ENCODE measurements at regions not wholly inside any gene's neighbourhood (a gene's known extent, or its start where the extent isn't known, plus 50 kb on each side); places are given as distances from the start of the nearest gene placed in this dataset.
"Not testable (repeated sequence)": the region's sequence is repeated elsewhere in the genome, so short reads cannot be mapped to it uniquely, and the experiment has no call there.

DNA sequence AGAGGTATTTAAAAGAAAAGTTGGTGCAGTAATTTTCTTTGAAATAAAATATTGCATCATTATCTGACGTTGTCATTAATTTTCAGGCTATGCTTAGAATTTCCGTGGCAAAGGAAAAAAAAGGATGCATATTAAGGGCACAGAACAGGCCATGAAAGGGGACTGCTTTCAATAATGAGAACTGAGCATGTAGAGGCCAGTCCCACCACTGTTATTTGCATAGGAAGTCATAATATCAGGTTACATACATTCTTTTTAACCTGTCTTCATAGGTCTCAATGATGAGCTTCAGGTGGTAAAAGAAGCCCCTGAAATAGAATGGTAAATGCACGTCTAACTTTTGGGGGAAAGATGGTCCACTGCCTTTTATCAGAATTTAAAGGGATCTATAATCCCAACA lies 272.1 kb upstream of the ALCAM start:
- DNase-seq = no peak

GRCh38 chr3:105096071-105096470 lies 270.6 kb upstream of the ALCAM start:
- DNase-seq = no peak

DNA sequence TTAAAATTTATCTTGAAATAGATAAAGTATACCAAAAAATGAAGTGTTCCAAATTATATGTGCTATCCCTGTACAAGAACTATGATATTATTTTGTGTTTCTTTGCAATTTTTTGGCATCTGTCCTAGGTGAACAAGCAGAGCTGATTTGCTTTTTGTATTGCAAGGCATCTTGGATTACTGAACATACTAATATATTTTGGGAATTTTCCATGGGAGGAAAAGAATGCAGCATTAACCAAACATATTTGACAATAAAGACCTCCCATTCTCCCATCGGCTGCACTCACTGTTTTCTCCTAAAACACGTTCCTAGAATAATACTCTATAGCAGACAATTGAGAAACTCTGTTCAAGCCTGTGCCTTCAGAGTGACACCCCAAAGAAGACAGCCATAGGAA lies 265.1 kb upstream of the ALCAM start:
- DNase-seq = no peak

- no peak for DNase-seq
These were observed 263.6 kb upstream of the ALCAM start for GRCh38 chr3:105103139-105103538.

- DNase-seq = no peak
These were observed 257.9 kb upstream of the ALCAM start for GRCh38 chr3:105108823-105109222.

- DNase-seq = no peak
These were observed 247.8 kb upstream of the ALCAM start for GRCh38 chr3:105118905-105119304.

GRCh38 chr3:105119801-105120340 lies 246.8 kb upstream of the ALCAM start:
- DNase-seq = no peak

- no peak for DNase-seq
These were observed 235.8 kb upstream of the ALCAM start for GRCh38 chr3:105130911-105131310.

- DNase-seq = no peak
These were observed 228.8 kb upstream of the ALCAM start for GRCh38 chr3:105137911-105138310.

DNA sequence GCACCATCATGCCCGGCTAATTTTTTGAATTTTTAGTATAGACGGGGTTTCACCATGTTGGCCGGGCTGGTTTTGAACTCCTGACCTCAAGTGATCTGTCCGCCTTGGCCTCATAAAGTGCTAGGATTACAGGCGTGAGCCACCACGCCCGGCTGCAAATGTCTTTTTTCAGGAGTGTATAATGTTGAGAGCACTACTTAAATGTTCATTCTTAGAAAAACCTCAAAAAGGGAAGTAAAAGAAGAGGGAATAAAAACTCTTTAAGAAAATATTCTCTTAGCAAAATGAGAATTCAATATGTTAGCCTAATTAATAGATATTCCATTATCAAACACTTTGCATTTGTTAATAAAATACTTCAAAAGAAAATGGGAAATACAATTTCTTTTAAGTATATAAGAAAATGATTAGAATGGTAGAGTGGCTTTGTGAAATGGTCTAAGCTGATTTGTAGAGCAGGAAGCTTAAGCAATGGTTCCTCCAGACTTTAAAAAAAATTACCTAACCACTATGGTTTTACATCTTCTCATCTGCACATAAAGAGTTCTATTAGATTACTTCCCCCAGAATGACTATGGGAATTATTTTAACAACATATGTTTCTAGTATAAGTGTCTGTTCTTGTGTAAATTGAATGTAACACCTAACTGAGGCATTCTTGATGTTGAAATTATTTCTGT lies 226.7 kb upstream of the ALCAM start:
- no peak for DNase-seq

- no peak for DNase-seq
These were observed 225.8 kb upstream of the ALCAM start for GRCh38 chr3:105140899-105141367.

- DNase-seq = no peak
These were observed 221.9 kb upstream of the ALCAM start for GRCh38 chr3:105144837-105145236.

DNA sequence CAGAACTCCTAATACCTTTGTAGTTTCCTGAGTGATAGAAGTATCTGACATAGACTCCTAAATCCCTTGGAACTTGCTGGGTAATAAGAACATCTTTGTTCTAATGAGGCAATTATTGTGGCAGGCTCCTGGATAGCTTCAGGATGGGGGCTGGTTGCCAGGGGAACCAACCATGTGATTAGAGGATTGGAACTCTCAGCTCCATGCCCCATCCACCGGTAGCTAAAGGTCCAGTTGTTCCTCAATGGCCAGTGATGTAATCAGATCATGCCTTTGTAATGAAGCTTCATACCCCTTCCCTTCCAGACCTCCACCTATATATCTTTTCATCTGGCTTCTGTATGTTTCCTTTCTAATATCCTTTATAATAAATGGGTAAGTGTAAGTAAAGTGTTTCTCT lies 221.2 kb upstream of the ALCAM start:
- no peak for DNase-seq

- DNase-seq = not testable (repeated sequence)
These were observed 217.5 kb upstream of the ALCAM start for GRCh38 chr3:105149197-105149596.

- DNase-seq = no peak
These were observed 213.7 kb upstream of the ALCAM start for GRCh38 chr3:105152987-105153386.

GRCh38 chr3:105154692-105155091 lies 212.0 kb upstream of the ALCAM start:
- DNase-seq = no peak

DNA sequence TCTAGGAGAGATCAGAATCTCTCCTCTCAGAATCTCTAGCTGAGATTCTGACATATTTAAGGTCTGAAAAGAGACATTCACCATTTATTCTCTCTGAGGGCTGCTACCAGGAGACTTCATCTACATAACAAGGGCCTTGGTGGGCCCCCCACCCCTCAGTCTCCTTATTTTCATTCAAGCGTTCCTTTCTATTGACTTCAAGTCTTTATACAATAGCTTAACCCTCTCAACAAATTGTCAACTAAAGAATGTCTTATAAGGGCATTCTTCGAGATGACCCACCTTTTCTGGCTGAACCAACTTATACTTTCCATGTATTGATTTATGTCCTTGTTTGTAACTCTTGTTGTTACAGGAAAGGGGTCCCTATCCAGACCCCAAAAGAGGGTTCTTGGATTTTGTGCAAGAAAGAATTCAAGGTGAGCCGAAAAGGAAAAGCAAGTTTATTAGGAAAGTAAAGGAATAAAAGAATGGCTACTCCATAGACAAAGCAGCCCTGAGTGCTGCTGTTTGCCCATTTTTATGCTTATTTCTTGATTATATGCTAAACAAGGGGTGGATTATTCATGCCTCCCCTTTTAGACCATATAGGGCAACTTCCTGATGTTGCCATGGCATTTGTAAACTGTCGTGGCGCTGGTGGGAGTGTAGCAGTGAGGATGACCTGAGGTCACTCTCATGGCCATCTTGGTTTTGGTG lies 209.5 kb upstream of the ALCAM start:
- no peak for DNase-seq

DNA sequence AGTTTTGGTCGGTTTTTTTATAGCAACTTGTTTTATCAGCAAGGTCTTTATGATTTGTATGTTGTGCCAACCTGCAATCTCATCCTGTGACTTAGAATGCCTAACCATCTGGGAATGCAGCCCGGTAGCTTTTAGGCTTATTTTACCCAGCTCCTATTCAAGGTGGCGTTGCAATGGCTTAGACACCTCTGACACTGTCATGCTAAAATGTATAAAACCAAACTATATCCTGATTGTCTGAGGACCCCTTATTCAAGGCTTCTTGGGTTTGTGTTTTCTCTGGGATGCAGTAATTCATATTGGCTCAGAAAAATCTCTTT lies 209.0 kb upstream of the ALCAM start:
- DNase-seq = no peak

GRCh38 chr3:105158286-105158685 lies 208.4 kb upstream of the ALCAM start:
- no peak for DNase-seq

GRCh38 chr3:105162448-105162847 lies 204.3 kb upstream of the ALCAM start:
- DNase-seq = no peak

DNA sequence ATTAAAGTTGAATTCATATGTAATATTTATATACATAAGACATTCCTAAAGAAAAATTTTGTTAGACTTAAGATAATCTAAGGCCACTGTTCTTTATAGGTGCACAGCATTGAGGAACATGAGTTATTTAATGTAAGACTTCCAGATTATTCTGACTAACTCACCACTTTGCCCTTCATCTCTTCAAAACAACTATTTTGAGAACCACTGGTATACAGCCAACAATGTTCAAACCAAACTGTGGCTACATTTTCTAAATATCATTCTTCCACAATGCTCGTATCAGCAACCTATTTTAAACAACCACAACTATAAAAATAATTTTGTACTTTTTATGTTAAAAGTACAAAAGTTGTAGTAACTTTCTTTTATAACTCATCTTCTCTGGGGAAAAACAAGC lies 199.8 kb upstream of the ALCAM start:
- DNase-seq = no peak

DNA sequence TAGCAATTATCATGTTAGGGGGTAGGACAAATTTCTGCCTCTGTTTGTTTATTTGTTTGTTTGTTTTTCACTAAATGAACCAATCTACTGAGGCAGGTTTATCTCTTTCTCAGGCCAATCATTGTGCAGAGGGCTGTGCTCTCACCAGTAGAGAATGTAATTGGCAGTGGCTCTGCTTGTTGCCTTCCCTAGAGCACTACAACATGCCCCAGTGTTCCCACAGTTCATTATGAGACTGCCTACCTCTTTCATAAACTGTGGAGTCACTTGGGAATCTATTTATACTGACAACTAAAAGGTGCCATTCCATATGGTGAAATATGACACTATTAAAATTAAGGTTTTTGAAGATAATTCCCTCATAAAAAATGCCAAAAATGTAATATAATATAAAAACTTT lies 196.3 kb upstream of the ALCAM start:
- no peak for DNase-seq

GRCh38 chr3:105174017-105174615 lies 192.6 kb upstream of the ALCAM start:
- peak; percentile 32 for DNase-seq

GRCh38 chr3:105177576-105177975 lies 189.1 kb upstream of the ALCAM start:
- no peak for DNase-seq

All from NCI-H187 treated with DMSO at 0.1 percent for 48 hours (cell line).